Astrocyte (in vitro differentiated cells and primary cell): ENCODE measurements at regions not wholly inside any gene's neighbourhood (a gene's known extent, or its start where the extent isn't known, plus 50 kb on each side); places are given as distances from the start of the nearest gene placed in this dataset.

Experiments used
- DNase-seq: peaks from one replicate; pipeline ENCODE4 v3.0.0-alpha.2; 2010; ENCODE audit warnings: low read depth
- FAIRE-seq: peaks from 2 replicates; lab custom pipeline; 2011; peaks lifted over from hg19 to GRCh38; lab: Jason Lieb, UNC
- H2AFZ ChIP-seq: 2 replicates; pipeline ENCODE4 v1.6.0; 2012; ENCODE audit warnings: low read depth, low read length, inconsistent platforms
- H3K27ac ChIP-seq: 2 replicates; pipeline ENCODE4 v1.5.1; 2011; ENCODE audit warnings: low read depth, low read length, inconsistent platforms
- H3K27me3 ChIP-seq: 2 replicates; pipeline ENCODE4 v1.6.0; 2011; ENCODE audit warnings: low read length, inconsistent platforms; ENCODE audit not compliant: insufficient read depth
- H3K36me3 ChIP-seq: 2 replicates; pipeline ENCODE4 v1.5.1; 2011; ENCODE audit warnings: low read length, inconsistent platforms; ENCODE audit not compliant: insufficient read depth
- H3K4me1 ChIP-seq: 2 replicates; pipeline ENCODE4 v1.5.1; 2011; ENCODE audit warnings: low read length, inconsistent platforms; ENCODE audit not compliant: insufficient read depth
- H3K4me2 ChIP-seq: 2 replicates; pipeline ENCODE4 v1.6.0; 2012; ENCODE audit warnings: low read length, inconsistent platforms
- H3K4me3 ChIP-seq: 2 replicates; pipeline ENCODE4 v1.5.1; 2011; ENCODE audit warnings: low read depth, mild to moderate bottlenecking, low read length, inconsistent platforms; ENCODE audit not compliant: insufficient read depth
- H3K79me2 ChIP-seq: 2 replicates; pipeline ENCODE4 v1.6.0; 2012; ENCODE audit warnings: mild to moderate bottlenecking, low read length, inconsistent platforms; ENCODE audit not compliant: insufficient read depth
- H3K9ac ChIP-seq: 2 replicates; pipeline ENCODE4 v1.6.0; 2012; ENCODE audit warnings: mild to moderate bottlenecking, low read length, inconsistent platforms
- H3K9me3 ChIP-seq: 2 replicates; pipeline ENCODE4 v1.5.1; 2012; ENCODE audit warnings: low read depth, mild to moderate bottlenecking, low read length, inconsistent platforms; ENCODE audit not compliant: insufficient read depth
- H4K20me1 ChIP-seq: 2 replicates; pipeline ENCODE4 v1.6.0; 2012; ENCODE audit warnings: low read length, inconsistent platforms; ENCODE audit not compliant: insufficient read depth
- H3K27ac Mint-ChIP-seq: one replicate; pipeline ENCODE4 v1.8.0; 2021; ENCODE audit warnings: mild to moderate bottlenecking, mixed read lengths; ENCODE audit not compliant: unreplicated experiment
- H3K27me3 Mint-ChIP-seq: one replicate; pipeline ENCODE4 v1.8.0; 2021; ENCODE audit warnings: low read depth, mixed read lengths; ENCODE audit not compliant: unreplicated experiment
- H3K36me3 Mint-ChIP-seq: one replicate; pipeline ENCODE4 v1.8.0; 2021; ENCODE audit warnings: low read depth, mixed read lengths; ENCODE audit not compliant: unreplicated experiment
- H3K4me1 Mint-ChIP-seq: one replicate; pipeline ENCODE4 v1.8.0; 2021; ENCODE audit warnings: low read depth, mixed read lengths; ENCODE audit not compliant: unreplicated experiment
- H3K4me3 Mint-ChIP-seq: one replicate; pipeline ENCODE4 v1.8.0; 2021; ENCODE audit warnings: mild to moderate bottlenecking, moderate library complexity, mixed read lengths; ENCODE audit not compliant: unreplicated experiment
- H3K9me3 Mint-ChIP-seq: one replicate; pipeline ENCODE4 v1.8.0; 2021; ENCODE audit warnings: mild to moderate bottlenecking, mixed read lengths; ENCODE audit not compliant: unreplicated experiment
- CTCF ChIP-seq: IDR thresholded peaks from 2 replicates; pipeline ENCODE4 v1.5.1; 2011; ENCODE audit warnings: low read depth, mild to moderate bottlenecking, inconsistent platforms, low read length, moderate library complexity; ENCODE audit not compliant: insufficient read depth
- EZH2 ChIP-seq: IDR thresholded peaks from 2 replicates; pipeline ENCODE4 v1.6.1; 2012; ENCODE audit warnings: mild to moderate bottlenecking, low read length, inconsistent platforms; ENCODE audit not compliant: insufficient read depth

GRCh38 chr5:164540174-164540573, 1034.8 kb downstream of the MAT2B start:
- Mint-ChIP-seq H3K4me1 (no peaks in the 10 kb centered on the region), H3K27me3 (no peaks in the 10 kb centered on the region), H3K36me3 (no peaks in the 10 kb centered on the region), H3K27ac (no peak overlapping the region), H3K4me3 (no peak overlapping the region), H3K9me3 (peaks cover 2% of the 10 kb centered on the region)
- H3K4me1 ChIP-seq, result no peaks in the 10 kb centered on the region
- no peak for DNase-seq
- H3K27ac ChIP-seq, result no peak overlapping the region
- H3K4me3 ChIP-seq, result no peak overlapping the region
- no peak overlapping the region for H2AFZ ChIP-seq
- no peaks in the 10 kb centered on the region for H3K27me3 ChIP-seq
- H3K9ac ChIP-seq, result no peak overlapping the region
- no peaks in the 10 kb centered on the region for H3K36me3 ChIP-seq
- TF ChIP-seq EZH2, result no peak
- no peak for TF ChIP-seq CTCF
- FAIRE-seq, result no peak
- no peaks in the 10 kb centered on the region for H4K20me1 ChIP-seq
- H3K9me3 ChIP-seq, result no peaks in the 10 kb centered on the region
- H3K79me2 ChIP-seq, result no peaks in the 10 kb centered on the region
- H3K4me2 ChIP-seq, result no peak overlapping the region

GRCh38 chr5:164545507-164545906, 1040.1 kb downstream of the MAT2B start:
- Histone ChIP-seq H3K36me3 (no peaks in the 10 kb centered on the region), H3K27ac (no peak overlapping the region), H3K79me2 (no peaks in the 10 kb centered on the region), H3K4me2 (no peak overlapping the region), H3K9ac (no peak overlapping the region), H4K20me1 (no peaks in the 10 kb centered on the region), H3K9me3 (no peaks in the 10 kb centered on the region), H3K27me3 (no peaks in the 10 kb centered on the region), H3K4me1 (no peaks in the 10 kb centered on the region), H3K4me3 (no peak overlapping the region), H2AFZ (no peak overlapping the region)
- H3K4me1 Mint-ChIP-seq, result no peaks in the 10 kb centered on the region
- H3K27me3 Mint-ChIP-seq, result no peaks in the 10 kb centered on the region
- H3K36me3 Mint-ChIP-seq, result no peaks in the 10 kb centered on the region
- H3K4me3 Mint-ChIP-seq, result no peak overlapping the region
- FAIRE-seq (no peak), DNase-seq (no peak)
- H3K9me3 Mint-ChIP-seq, result peaks cover 2% of the 10 kb centered on the region
- TF ChIP-seq CTCF (no peak), EZH2 (no peak)
- H3K27ac Mint-ChIP-seq, result no peak overlapping the region

GRCh38 chr5:164553851-164554250, 1048.4 kb downstream of the MAT2B start:
- Mint-ChIP-seq H3K36me3 (no peaks in the 10 kb centered on the region), H3K4me1 (no peaks in the 10 kb centered on the region), H3K27ac (no peak overlapping the region), H3K4me3 (no peak overlapping the region), H3K27me3 (no peaks in the 10 kb centered on the region), H3K9me3 (no peaks in the 10 kb centered on the region)
- H3K27me3 ChIP-seq, result no peaks in the 10 kb centered on the region
- no peaks in the 10 kb centered on the region for H4K20me1 ChIP-seq
- no peaks in the 10 kb centered on the region for H3K79me2 ChIP-seq
- H3K36me3 ChIP-seq, result no peaks in the 10 kb centered on the region
- H3K27ac ChIP-seq, result no peak overlapping the region
- H3K4me3 ChIP-seq, result no peak overlapping the region
- H3K4me2 ChIP-seq, result no peak overlapping the region
- TF ChIP-seq EZH2 (no peak), CTCF (no peak)
- H3K9me3 ChIP-seq, result no peaks in the 10 kb centered on the region
- no peaks in the 10 kb centered on the region for H3K4me1 ChIP-seq
- DNase-seq (peak; percentile 25), FAIRE-seq (no peak)
- H2AFZ ChIP-seq, result no peak overlapping the region
- H3K9ac ChIP-seq, result no peak overlapping the region
